GM13976 (cell line): ENCODE measurements at regions not wholly inside any gene's neighbourhood (a gene's known extent, or its start where the extent isn't known, plus 50 kb on each side); places are given as distances from the start of the nearest gene placed in this dataset.

Experiments
- DNase-seq: peaks from one replicate; pipeline ENCODE4 v3.0.0; 2012; ENCODE audit warnings: low spot score
- CTCF ChIP-seq: IDR thresholded peaks from 2 replicates; pipeline ENCODE4 v1.5.1; 2012; ENCODE audit warnings: borderline replicate concordance, mild to moderate bottlenecking; ENCODE audit not compliant: insufficient read depth; ENCODE audit errors: extremely low read depth, missing control alignments, control extremely low read depth
- in situ Hi-C: fragments of 300-500 bp; cut with MboI; formaldehyde crosslinking; loops from one replicate; pipeline ENCODE4 v1.12.0; 2022; ENCODE audit warnings: low sequenced_read_pairs, mixed read lengths, inconsistent platforms; ENCODE audit not compliant: unreplicated experiment

- in situ Hi-C loops = no loop called here
- no peak for TF ChIP-seq CTCF
- no peak for DNase-seq
Observed at GRCh38 chr5:72030237-72030636, 77.0 kb upstream of the MAP1B start.

GRCh38 chr5:72032788-72033187 is 74.5 kb upstream of the MAP1B start:
- no peak for TF ChIP-seq CTCF
- in situ Hi-C loops = no loop called here

GRCh38 chr5:72034770-72035169 is 72.5 kb upstream of the MAP1B start:
- in situ Hi-C loops = no loop called here
- TF ChIP-seq CTCF = no peak
- DNase-seq = no peak

More at GRCh38 chr5:72032788-72033187, 74.5 kb upstream of the MAP1B start:
- no peak for DNase-seq

GRCh38 chr5:72035831-72036230 is 71.4 kb upstream of the MAP1B start:
- no peak for TF ChIP-seq CTCF
- no peak for DNase-seq
- in situ Hi-C loops = no loop called here

GRCh38 chr5:72036951-72037350 is 70.3 kb upstream of the MAP1B start:
- DNase-seq = no peak
- TF ChIP-seq CTCF = no peak
- in situ Hi-C loops = no loop called here

DNA sequence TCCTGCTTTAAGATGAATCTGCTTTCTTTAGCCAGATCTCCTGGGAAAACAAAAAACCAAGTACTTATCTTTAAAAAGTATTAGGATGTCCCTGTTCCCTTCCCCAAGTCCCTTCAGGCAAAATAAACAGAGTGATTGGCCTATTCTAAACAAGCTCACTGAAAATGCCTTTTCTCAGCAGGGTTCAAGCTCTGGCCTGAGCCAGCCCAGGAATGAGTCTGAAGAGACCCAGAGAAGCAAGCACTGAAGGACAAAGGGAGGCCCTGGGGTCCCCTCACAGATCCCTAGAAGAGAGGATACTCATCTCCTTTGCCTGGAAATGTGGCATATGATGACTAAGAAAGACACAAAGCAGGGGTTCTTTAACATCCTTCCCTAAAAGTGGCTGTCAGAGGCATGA is 66.8 kb upstream of the MAP1B start:
- in situ Hi-C loops = no loop called here
- DNase-seq = no peak
- no peak for TF ChIP-seq CTCF

DNA sequence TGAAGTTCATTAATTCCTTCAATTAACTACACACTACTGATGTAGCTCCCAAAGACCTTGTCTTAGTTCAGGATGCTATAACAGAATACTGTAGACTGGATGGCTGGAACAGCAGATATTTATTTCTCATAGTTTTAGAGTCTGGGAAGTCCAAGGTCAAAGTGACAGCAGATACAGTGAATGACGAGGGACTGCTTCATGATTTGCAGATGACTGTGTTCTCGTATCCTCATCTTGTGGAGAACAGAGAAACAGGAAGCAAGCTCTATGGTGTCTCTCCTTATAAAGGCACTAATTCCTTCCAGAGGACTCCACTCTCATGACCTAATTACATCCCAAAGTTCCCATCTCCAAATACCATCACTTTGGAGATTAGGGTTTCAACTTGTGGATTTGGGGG is 65.6 kb upstream of the MAP1B start:
- DNase-seq = no peak
- in situ Hi-C loops = no loop called here
- no peak for TF ChIP-seq CTCF
